Transverse colon (tissue), 4 donors: ENCODE measurements at regions not wholly inside any gene's neighbourhood (a gene's known extent, or its start where the extent isn't known, plus 50 kb on each side); places are given as distances from the start of the nearest gene placed in this dataset.

Experiments
- CTCF ChIP-seq, 5 experiments: fragments of 200-600 bp in 3 of 5; fragments of 450-650 bp in 2 of 5; sonication (generic) in 3 of 5; IDR thresholded peaks; 1 replicate in 2 of 5; 2 replicates in 3 of 5; pipeline ENCODE4 v1.5.1; 2016 to 2017; ENCODE audit warnings: antibody characterized with exemption in 5 of 5, inconsistent platforms in 3 of 5, mild to moderate bottlenecking in 2 of 5, moderate library complexity in 1 of 5
- EP300 ChIP-seq: sonication (generic); formaldehyde crosslinking; IDR thresholded peaks from one replicate; pipeline ENCODE4 v1.6.1; 2017; ENCODE audit warnings: antibody characterized with exemption, low read depth
- POLR2A ChIP-seq: fragments of 450-650 bp; IDR thresholded peaks from one replicate; pipeline ENCODE4 v1.6.1; 2016; ENCODE audit warnings: antibody characterized with exemption, mild to moderate bottlenecking, moderate library complexity
- POLR2AphosphoS5 ChIP-seq, 3 donors: sonication (generic); formaldehyde crosslinking; IDR thresholded peaks; one replicate each; pipeline ENCODE4 v1.6.1; 2016; ENCODE audit warnings: antibody characterized with exemption in 3 of 3

- TF ChIP-seq POLR2A (no peak), EP300 (no peak), CTCF (IDR thresholded peaks at IDR 0.05) (no peak), POLR2AphosphoS5 (IDR thresholded peaks at IDR 0.05) (no peak)
Measured at GRCh38 chr6:2375443-2375842, 130.0 kb upstream of the GMDS start.
